Activated CD8-positive, alpha-beta memory T cell treated with anti-CD3 and anti-CD28 coated beads for 36 hours (primary cell): ENCODE measurements at regions not wholly inside any gene's neighbourhood (a gene's known extent, or its start where the extent isn't known, plus 50 kb on each side); places are given as distances from the start of the nearest gene placed in this dataset.

Source experiments
- CTCF ChIA-PET: fragments of 350-600 bp; sonication (Branson Sonifier 250); formaldehyde crosslinking; loops from one replicate; lab custom pipeline; 2021; ENCODE audit warnings: antibody characterized with exemption; lab: Charles Lee
- POLR2A ChIA-PET: fragments of 350-600 bp; sonication (Branson Sonifier 250); formaldehyde crosslinking; loops from one replicate; lab custom pipeline; 2021; ENCODE audit warnings: antibody characterized with exemption; lab: Charles Lee

DNA sequence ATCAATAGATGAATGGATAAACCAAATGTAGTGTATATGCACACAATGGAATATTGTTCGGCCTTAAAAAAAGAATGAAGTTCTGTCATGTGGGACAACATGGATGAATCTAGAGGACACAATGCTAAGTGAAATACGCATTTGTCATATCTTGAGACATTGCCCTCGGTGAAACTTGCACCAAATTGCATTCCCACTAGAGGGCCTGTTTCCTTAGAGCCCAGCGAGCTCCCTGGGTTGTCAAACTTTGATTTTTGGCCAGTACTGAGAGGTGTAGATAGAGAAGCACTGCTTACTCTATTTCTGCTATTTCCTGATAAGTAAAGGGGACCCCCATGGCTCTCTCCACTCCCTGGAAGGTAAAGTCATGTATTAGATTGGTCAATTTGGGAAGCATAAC is 157.1 kb downstream of the GPAM start:
- ChIA-PET CTCF (no interaction called here), POLR2A (no interaction called here)

DNA sequence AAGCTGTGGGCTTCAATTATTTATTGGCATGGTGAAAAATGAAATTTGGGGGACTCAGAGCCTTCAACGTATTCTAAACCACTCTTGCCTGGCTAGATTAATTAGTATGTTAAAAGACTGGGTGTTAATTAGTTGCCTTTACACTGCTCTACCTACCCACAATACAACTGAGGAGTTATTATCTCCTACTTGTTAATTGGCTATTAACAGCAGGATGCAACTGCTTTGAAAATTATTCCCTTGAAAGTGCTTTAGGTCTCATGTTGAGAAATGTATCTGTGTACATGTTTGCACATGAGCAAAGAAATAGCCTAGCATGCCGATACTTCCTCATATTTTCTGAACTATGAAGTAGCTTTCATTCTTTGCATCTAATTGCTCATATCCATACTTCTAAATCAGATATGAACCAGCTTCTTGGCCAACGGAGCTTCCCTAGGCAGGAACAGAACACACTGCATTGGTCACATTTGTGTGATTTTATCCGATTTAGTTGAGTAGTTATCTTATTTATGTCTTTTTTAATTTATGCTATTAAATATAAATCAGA is 155.8 kb downstream of the GPAM start:
- CTCF ChIA-PET: no interaction called here
- POLR2A ChIA-PET: no interaction called here

DNA sequence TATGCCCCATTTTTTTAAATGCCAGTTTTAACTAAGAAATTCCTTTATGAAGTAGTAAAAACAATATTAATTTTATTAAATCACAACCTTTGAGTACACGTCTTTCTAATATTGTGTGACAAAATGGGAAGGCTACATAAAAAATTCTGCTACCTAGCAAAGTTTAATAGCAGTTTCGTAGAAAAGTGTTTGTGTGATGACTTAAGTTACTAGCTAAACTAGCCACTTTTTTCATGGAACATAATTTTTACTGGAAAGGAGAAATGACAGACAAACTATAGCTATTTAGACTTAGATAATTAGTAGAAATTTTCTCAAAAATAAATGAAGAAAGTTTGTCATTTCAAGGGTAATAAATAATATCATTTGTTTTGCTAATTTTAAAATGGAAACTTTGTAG is 153.1 kb downstream of the GPAM start:
- CTCF ChIA-PET: no interaction called here
- POLR2A ChIA-PET: no interaction called here

DNA sequence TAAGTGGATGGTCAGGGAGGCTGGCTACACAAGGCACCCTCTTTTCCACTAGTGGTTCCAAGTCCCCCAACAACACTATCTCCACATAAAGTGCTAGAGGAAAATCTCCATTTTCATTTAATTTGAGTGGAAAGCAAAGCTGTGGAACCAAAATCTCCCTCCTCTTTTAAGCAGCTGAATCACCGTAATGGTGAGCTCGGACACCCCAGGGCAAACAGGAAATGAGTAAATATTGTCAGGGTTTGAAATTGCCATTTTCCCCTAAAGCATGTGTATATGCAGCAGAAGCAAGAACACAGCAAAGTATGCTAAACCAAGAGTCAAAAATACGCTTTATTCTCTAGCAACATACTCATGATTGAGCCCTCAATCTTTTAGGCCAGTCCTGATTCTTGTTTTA is 143.7 kb downstream of the GPAM start:
- POLR2A ChIA-PET: no interaction called here
- CTCF ChIA-PET: no interaction called here

DNA sequence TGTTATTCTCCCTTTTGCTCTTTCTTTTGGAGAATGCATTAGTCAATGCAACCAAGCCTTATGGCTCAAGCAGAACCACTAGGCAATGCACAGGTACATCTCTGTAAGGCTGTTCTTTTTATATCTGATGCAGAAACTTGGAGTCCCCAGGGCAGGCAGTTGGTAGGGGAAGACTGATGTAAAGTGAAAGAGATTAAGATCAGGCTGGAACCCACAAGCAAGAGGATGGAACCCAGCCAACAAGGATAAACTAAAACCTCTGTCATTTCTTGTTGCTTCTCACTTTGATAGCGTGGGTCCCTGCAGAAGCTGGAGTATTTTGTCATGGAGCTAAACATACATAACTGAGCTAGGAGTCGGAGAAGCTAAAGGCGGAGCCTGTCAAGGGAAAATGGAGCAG is 142.9 kb downstream of the GPAM start:
- ChIA-PET POLR2A (no interaction called here), CTCF (no interaction called here)

DNA sequence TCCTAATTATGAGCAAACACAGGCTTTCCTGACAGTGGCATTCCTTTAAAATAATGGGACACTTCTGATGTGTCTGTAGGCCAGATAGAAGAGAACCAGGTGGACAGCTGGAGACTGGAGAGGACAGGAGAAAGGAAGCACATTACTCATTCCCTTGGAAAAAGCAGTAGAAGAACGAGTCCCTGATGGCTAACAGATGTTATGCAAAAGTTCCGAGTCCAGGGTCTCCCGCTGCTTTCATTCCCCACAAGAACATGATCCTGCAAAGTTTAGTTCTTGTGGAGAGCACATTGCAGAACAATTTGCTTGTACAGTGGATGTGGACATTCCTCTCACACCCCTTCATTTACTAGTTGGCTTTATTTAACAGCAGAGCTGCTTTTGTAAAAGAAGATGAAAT is 137.6 kb downstream of the GPAM start:
- POLR2A ChIA-PET: no interaction called here
- CTCF ChIA-PET: no interaction called here

DNA sequence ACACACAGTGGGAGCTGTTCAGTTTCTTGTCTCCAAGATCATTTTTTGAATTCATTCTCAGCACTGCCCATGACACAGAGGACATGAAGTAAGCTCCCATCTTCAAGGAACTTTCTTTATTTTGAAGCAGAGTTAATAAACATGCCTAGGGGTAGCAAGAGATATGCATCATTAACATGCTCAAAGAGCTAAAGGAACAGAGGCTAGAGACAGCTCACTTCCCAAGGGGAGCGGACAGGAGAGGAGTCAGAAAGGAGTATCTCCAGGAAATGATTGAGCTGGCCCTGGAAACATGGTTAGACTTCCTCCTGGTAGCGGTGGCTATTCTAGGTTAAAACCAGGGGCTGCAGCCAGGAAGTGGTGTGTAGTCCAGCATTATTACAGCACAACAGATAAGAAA is 135.9 kb downstream of the GPAM start:
- ChIA-PET POLR2A (no interaction called here), CTCF (no interaction called here)

DNA sequence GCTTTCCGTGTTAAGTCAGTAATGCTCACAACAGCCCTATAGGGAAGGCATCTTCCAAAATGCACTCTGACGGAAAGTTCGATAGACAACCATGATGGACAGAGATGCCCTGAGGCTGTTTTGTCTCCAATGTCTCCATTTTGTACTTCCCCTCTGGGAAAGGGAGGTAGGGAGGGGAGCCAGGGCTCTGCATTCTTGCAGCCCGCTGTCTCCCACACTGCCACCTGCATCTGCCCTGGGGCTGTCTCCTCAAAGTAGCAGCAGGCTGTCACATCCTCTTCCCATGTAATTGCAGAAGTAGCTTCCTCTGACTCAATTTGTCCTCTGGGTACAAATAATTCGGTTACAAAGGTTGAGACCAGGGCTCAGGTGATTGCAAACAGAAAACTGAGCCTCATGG is 131.4 kb downstream of the GPAM start:
- POLR2A ChIA-PET: no interaction called here
- CTCF ChIA-PET: no interaction called here

DNA sequence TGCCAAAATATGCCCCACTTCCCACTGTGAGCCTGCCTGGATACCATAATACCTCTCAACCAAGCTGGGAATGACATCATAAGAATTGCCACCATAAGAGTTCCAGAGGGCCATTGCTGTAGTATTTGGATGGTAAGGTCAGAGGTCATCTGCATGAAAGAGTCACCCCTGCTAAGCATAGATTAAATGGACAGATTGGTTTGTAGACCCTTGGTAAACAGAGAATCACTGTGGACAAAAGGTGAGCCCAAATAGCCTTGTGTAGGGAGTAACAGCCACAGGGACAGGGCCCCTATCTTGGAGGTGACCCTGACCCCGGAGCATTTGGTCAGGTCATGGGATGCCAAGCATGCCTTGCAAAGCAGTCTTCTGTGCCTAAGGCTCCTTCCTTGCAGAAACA is 129.7 kb downstream of the GPAM start:
- ChIA-PET POLR2A (no interaction called here), CTCF (no interaction called here)

DNA sequence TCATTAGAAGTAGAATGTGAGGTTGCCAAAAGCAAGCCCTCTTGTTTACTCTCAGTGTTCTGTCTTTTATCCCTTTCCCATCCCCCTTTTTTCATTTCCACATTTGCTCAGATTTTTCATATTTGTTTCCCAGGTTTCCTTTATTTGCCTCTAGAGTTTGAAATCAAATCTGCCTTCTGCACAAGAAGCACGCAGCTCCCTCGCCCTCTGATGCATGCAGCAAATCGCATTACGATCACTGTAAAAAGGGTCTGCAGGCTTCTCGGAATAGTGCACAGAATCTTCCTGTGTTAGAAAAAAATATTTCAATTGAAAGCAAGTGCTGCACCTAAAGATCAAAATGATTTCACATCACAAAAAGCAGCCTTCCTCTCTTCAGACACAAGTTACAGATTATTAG is 129.0 kb downstream of the GPAM start:
- ChIA-PET CTCF (no interaction called here), POLR2A (no interaction called here)

DNA sequence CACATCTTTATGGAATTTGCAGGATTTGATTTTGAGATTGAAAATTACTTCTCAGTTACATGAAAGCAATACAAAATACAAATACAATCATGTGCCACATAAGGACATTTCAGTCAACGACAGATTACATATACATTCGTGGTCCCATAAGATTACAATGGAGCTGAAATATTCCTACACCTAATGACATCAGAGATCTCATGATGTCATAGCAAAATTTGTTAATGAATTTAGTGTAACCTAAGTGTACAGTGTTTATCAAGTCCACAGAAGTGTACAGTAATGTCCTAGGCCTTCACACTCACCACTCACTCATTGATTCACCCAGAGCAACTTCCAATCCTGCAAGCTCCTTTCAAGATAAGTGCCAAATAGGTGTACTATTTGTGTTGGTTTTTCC is 126.5 kb downstream of the GPAM start:
- ChIA-PET CTCF (no interaction called here), POLR2A (no interaction called here)

DNA sequence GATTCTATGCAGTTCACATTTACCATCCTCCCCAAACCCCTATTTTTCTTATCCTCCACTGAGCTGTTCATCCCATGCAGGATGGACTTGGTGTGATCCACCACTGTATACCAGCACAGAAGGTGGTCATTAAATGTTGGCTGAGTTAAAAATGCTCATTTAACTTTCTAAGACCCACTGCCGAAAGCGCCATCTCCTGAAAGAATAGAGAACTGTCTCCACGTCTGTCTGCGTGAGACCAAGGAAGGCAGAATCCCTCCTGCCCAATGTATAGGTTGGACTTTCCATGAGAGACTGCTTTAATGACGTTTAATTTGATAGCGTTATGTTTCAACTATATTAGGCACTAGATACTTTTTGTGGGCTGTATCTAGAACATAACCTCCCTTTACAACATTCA is 124.3 kb downstream of the GPAM start:
- POLR2A ChIA-PET: no interaction called here
- CTCF ChIA-PET: no interaction called here

DNA sequence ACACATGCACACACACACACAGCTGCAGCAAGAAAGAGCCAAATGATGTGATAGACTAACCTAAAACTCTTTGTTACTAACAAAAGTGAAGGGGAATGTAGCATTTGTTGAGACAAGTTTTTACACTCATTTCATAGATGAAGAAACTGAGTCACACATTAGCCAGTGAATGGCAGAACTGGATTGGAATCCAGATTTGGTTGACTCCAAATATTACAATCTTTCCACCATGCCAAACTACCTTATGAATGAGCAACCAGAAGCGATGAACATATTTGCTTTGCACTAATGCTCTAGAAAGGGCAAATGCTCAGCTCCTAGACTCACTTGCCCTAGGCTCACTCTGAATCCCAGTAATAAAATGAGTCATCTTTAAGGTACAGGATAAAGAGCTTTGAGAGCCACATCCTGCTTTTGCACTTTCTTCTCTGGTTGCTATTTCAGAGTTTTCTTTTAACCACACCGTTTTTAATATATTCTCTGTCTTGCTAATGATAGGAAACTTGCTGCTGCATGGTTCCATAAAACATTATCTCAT is 111.9 kb downstream of the GPAM start:
- POLR2A ChIA-PET: no interaction called here
- CTCF ChIA-PET: no interaction called here

DNA sequence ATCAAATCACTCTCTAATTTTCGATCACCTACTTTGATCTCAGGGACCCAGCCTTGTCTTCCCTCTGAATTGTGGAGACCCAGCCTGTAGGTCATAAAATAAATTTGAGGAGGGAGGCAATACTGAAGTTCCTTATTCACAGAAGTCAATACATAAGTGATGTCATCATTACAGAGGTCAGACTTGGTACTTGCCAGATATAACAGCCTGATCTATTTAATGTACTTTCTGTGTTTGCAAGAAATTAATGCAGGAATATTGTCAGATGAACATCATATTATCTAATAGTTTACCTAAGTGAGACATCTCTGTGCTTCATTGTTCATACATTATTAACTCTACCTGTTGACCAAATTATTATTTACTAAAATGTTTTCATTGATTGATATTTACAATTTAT is 105.6 kb downstream of the GPAM start:
- ChIA-PET CTCF (no interaction called here), POLR2A (no interaction called here)

DNA sequence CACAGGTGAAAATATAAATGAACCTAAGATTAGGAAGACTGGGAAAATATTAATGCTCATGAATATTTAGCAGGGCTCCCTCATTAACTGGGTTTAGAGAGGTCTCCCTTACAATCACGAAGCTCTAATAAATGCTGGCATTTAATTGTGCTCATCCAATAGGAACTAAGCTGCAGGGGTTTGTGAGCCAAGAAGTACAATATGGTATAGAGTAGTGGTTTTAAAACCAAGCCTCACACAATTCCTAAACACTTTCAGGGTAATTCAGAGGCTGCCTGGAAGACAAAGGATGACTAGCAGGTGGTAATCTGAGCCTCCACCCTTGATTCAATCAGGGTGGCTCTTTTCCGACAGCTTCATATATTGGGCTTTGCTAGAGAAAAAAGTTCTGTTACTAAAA is 103.3 kb downstream of the GPAM start:
- POLR2A ChIA-PET: no interaction called here
- CTCF ChIA-PET: no interaction called here

DNA sequence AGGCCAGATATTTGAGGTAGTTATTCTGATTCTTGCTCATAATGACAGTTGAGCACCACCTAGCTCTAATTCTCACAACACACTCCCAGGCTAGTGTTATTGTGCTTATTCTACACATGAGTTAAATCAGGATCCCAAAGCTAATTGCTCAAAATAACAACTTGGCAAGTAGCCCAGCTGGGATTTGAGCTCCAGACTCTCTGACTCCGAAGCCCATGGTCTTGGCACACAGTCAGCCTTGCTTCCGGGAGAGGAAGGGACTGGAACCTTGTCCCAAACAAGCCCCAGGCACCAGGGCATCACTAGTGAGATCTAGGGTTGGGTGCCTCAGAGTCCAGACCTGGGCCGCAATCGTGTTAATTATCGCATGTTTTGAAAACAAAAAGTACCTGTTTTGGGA is 101.4 kb downstream of the GPAM start:
- POLR2A ChIA-PET: no interaction called here

DNA sequence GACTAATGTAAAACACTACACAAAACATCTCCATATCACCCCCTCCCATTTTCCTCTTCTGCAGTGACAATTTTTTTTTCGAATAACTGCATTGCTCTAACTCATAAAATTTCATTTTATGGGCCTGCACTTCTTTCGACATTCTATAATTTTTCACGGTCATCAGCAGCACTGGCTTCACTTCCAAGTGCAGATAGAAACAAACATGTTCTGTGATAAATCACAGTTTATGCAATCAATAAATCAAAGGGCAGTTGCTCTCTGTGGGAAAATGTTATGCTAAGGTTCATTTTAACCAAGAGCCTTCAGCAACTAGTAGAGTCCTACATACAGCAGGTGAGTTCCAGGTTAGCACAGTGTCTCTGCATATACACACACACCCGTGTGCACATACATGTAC is 100.1 kb downstream of the GPAM start:
- ChIA-PET CTCF (no interaction called here), POLR2A (no interaction called here)

More for the DNA sequence above, 101.4 kb downstream of the GPAM start:
- CTCF ChIA-PET: no interaction called here

DNA sequence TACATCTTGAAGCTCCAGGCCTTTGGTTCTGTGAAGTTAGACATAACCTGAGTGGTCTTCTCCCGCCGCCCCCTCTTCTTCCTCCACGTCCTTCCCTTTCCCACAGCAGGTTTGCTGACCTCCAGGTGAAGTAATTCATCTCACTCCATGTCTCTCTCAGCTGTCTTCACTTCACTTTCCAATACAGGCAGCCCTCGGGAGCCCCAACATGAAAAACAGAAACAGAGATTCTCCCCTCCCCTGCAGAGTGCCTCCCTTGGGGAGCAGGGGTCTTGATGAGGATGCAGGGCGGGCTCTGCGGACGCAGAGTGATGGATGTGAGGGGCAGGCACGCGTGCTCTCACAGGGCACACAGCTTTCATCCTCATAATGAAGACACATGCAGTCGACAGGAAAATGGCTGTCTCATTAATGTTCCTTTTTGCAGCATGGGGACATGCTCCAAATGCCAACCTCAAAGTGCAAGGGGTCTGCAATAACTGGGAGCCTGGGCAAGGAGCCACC is 95.6 kb downstream of the GPAM start:
- ChIA-PET CTCF (interaction anchor here (0.5 kb wide), 1 partner anchor 34 kb away, joined by 3 read pairs; no protein-coding TSS in a partner anchor), POLR2A (no interaction called here)

DNA sequence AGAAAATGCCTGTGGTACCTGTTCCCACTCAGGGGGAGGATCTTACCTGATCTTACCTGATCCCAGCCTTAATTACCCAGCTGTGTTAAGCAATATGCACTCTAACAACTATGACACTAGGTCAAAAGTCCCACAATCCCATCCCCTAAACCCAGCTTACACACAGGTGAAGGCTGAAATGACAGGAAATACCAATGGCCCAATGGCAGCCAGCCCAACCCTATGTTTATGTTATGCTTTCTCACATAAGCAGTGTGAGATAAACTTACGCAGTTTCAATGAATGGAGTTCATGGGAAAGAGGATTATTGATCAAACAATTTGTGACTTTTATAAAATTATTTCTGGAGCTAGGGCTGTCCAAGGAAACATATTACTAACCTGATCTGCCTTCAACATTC is 91.9 kb downstream of the GPAM start:
- ChIA-PET POLR2A (no interaction called here), CTCF (no interaction called here)

DNA sequence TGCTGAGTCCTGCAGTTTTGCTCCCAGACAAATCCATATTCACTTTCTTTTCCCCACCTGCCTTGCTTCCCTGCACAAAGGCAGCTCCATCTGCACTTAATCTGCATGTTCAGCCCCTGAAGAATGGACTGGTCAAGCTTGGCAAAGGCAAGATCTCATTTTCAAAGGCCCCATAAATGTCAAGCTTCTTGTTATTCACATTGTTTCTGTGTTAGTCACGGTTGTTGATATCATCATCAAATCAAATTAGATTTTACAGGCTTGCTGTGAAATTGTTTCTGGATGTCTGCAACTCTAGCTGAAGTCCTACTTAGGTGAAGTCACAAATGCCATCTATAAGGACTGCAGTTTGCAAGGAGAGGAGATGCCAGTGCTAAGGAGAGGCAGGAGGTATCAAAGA is 91.0 kb downstream of the GPAM start:
- ChIA-PET CTCF (no interaction called here), POLR2A (no interaction called here)

DNA sequence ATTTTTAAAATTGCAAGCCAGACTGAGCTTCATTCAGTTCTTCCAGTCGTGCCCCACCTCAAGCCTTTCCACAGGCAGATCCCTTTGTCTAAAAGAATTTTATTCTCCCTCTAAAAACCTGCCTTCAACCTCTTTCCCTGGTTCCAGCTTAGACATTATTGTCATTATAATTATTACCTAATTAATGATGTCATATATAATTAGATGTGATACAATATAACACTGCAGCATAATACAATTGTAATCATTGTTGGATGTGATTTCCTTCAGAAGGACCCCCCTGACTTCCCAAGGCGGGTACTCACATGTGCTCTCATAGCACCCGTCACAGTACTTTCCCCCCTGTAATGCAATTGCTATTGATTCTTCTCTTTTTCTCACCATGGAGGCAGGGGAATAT is 88.6 kb downstream of the GPAM start:
- ChIA-PET CTCF (no interaction called here), POLR2A (no interaction called here)

DNA sequence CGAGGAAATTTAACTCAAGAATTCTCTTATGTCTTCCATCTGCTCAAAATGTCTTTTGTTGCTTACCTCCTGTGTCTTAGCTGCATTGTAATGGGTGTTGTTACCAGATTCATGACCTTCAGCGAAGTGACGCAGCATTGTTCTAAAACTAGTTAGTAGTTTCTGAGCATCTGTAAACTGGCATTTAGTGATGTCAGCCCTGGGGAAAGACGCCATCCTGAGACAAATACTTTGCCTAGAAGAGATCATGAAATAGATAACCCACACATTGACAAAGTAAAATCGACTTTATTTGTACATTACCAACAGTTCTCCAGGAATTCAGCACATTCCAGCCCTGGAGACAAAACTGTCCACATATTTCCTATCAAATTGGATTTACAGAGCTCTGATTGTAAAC is 87.8 kb downstream of the GPAM start:
- ChIA-PET POLR2A (no interaction called here), CTCF (no interaction called here)
